ENCODE measurements at regions not wholly inside any gene's neighbourhood (a gene's known extent, or its start where the extent isn't known, plus 50 kb on each side); places are given as distances from the start of the nearest gene placed in this dataset.

DNA sequence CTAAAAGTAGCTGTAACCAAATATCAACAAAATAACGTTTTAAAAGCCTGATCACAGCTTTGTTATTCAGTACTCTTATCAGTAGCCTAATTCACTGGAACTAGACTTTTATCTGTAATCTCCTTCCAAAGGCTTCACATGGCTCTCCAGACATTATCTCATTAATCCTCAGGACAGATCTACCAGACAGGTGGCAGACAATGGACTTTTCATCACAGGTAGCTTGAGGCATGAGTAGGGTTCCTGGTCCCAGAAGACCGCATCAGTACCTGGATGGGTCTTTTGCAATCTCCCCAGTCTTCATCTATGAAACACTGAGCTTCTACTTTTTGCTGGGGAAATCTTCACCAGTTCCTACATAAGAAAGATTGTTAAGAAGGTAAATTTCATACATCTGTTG is 132.2 kb upstream of the FOXD3 start:
- no peak for DNase-seq (ENCODE audit: low spot score)
- Histone ChIP-seq H3K4me1 (ENCODE audit: insufficient read depth) (peaks cover 44% of the 10 kb centered on the region), H3K9me2 (ENCODE audit: insufficient read depth) (no peaks in the 10 kb centered on the region), H3K79me2 (replicated peaks; ENCODE audit: insufficient read depth) (no peaks in the 10 kb centered on the region), H3F3A (replicated peaks; ENCODE audit: low read depth) (no peaks in the 10 kb centered on the region), H3K27me3 (ENCODE audit: insufficient read depth) (peaks cover 6% of the 10 kb centered on the region; the same call in 1 of the 2 replicates), H3K36me3 (ENCODE audit: insufficient read depth) (no peaks in the 10 kb centered on the region), H2AFZ (no peak overlapping the region), H3K27ac (ENCODE audit: low read depth) (peak overlapping the region; percentile 6; the same call in 1 of the 2 replicates), H3K4me3 (no peak overlapping the region), H4K20me1 (replicated peaks; ENCODE audit: insufficient read depth) (no peaks in the 10 kb centered on the region), H3K4me2 (peak overlapping the region; percentile 17)
- peak overlapping the region; percentile 25 for H3K27ac Mint-ChIP-seq
- ATAC-seq = peak; percentile 30
- no peaks in the 10 kb centered on the region for H3K36me3 Mint-ChIP-seq (ENCODE audit: low read depth)
- TF ChIP-seq, protein P1, sequence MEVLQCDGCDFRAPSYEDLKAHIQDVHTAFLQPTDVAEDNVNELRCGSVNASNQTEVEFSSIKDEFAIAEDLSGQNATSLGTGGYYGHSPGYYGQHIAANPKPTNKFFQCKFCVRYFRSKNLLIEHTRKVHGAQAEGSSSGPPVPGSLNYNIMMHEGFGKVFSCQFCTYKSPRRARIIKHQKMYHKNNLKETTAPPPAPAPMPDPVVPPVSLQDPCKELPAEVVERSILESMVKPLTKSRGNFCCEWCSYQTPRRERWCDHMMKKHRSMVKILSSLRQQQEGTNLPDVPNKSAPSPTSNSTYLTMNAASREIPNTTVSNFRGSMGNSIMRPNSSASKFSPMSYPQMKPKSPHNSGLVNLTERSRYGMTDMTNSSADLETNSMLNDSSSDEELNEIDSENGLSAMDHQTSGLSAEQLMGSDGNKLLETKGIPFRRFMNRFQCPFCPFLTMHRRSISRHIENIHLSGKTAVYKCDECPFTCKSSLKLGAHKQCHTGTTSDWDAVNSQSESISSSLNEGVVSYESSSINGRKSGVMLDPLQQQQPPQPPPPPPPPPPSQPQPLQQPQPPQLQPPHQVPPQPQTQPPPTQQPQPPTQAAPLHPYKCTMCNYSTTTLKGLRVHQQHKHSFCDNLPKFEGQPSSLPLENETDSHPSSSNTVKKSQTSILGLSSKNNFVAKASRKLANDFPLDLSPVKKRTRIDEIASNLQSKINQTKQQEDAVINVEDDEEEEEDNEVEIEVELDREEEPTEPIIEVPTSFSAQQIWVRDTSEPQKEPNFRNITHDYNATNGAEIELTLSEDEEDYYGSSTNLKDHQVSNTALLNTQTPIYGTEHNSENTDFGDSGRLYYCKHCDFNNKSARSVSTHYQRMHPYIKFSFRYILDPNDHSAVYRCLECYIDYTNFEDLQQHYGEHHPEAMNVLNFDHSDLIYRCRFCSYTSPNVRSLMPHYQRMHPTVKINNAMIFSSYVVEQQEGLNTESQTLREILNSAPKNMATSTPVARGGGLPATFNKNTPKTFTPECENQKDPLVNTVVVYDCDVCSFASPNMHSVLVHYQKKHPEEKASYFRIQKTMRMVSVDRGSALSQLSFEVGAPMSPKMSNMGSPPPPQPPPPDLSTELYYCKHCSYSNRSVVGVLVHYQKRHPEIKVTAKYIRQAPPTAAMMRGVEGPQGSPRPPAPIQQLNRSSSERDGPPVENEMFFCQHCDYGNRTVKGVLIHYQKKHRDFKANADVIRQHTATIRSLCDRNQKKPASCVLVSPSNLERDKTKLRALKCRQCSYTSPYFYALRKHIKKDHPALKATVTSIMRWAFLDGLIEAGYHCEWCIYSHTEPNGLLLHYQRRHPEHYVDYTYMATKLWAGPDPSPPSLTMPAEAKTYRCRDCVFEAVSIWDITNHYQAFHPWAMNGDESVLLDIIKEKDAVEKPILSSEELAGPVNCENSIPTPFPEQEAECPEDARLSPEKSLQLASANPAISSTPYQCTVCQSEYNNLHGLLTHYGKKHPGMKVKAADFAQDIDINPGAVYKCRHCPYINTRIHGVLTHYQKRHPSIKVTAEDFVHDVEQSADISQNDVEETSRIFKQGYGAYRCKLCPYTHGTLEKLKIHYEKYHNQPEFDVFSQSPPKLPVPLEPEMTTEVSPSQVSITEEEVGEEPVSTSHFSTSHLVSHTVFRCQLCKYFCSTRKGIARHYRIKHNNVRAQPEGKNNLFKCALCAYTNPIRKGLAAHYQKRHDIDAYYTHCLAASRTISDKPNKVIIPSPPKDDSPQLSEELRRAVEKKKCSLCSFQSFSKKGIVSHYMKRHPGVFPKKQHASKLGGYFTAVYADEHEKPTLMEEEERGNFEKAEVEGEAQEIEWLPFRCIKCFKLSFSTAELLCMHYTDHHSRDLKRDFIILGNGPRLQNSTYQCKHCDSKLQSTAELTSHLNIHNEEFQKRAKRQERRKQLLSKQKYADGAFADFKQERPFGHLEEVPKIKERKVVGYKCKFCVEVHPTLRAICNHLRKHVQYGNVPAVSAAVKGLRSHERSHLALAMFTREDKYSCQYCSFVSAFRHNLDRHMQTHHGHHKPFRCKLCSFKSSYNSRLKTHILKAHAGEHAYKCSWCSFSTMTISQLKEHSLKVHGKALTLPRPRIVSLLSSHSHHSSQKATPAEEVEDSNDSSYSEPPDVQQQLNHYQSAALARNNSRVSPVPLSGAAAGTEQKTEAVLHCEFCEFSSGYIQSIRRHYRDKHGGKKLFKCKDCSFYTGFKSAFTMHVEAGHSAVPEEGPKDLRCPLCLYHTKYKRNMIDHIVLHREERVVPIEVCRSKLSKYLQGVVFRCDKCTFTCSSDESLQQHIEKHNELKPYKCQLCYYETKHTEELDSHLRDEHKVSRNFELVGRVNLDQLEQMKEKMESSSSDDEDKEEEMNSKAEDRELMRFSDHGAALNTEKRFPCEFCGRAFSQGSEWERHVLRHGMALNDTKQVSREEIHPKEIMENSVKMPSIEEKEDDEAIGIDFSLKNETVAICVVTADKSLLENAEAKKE (CRISPR knock-in tag; IDR thresholded peaks at IDR 0.05) = peak; percentile 80
- no peak for TF ChIP-seq ZNF114 (CRISPR knock-in tag; IDR thresholded peaks at IDR 0.05)
- peaks cover 8% of the 10 kb centered on the region for H3K27me3 Mint-ChIP-seq (ENCODE audit: insufficient read depth, low read depth, poor library complexity)
- no peaks in the 10 kb centered on the region for H3K9me3 Mint-ChIP-seq
- H3K4me3 Mint-ChIP-seq = no peak overlapping the region
- peaks cover 44% of the 10 kb centered on the region for H3K4me1 Mint-ChIP-seq

DNA sequence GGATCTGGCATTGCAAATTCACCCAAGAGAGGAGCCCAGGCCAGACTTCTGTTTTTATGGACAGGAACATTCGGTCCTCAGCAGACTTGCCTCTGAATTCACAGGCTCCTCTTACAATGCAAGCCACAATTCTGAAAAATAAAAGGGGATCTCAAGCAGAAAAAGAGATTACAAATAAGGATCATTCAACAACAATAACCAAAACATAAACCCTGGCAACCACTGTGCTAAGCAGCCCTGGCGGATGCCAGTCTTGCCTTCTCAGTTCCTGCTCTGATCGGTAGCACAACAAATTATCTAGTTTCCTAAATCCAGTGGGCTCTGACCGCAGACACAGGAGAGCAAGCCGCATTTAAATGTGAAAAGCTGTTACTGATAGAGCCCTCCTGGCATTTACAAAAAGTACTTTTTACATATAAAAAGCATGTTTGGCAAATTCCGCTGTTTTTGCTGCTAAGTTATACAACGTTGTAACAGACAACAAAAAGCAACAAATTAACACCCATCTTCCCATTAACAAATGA is 123.4 kb upstream of the FOXD3 start:
- Histone ChIP-seq H3K9me2 (ENCODE audit: insufficient read depth) (no peaks in the 10 kb centered on the region), H3K79me2 (replicated peaks; ENCODE audit: insufficient read depth) (no peaks in the 10 kb centered on the region), H3K27me3 (ENCODE audit: insufficient read depth) (peaks cover 77% of the 10 kb centered on the region), H3K36me3 (ENCODE audit: insufficient read depth) (peaks cover 4% of the 10 kb centered on the region; the same call in 1 of the 2 replicates), H2AFZ (no peak overlapping the region), H3K4me1 (ENCODE audit: insufficient read depth) (peaks cover 40% of the 10 kb centered on the region), H3F3A (replicated peaks; ENCODE audit: low read depth) (peaks cover 9% of the 10 kb centered on the region; the same call in 1 of the 2 replicates), H4K20me1 (replicated peaks; ENCODE audit: insufficient read depth) (no peaks in the 10 kb centered on the region), H3K4me3 (peak overlapping the region; percentile 33), H3K4me2 (peak overlapping the region; percentile 60), H3K27ac (ENCODE audit: low read depth) (no peak overlapping the region)
- DNase-seq (ENCODE audit: low spot score) = peak; percentile 76
- peaks cover 47% of the 10 kb centered on the region for H3K27me3 Mint-ChIP-seq (ENCODE audit: insufficient read depth, low read depth, poor library complexity)
- peak; percentile 93 for ATAC-seq
- TF ChIP-seq EZH2phosphoT487 (IDR thresholded peaks at IDR 0.05; ENCODE audit: unreplicated experiment) (no peak), JUNB (IDR thresholded peaks at IDR 0.05; ENCODE audit: unreplicated experiment) (no peak), POLR2AphosphoS5 (IDR thresholded peaks at IDR 0.05; ENCODE audit: low read depth) (peak; percentile 33; the same call in 1 of the 2 replicates), ZNF114 (CRISPR knock-in tag; IDR thresholded peaks at IDR 0.05) (no peak), NANOG (IDR thresholded peaks at IDR 0.05; ENCODE audit: borderline replicate concordance) (peak; percentile 59; the same call in 1 of the 2 replicates)
- TF ChIP-seq, protein P2, sequence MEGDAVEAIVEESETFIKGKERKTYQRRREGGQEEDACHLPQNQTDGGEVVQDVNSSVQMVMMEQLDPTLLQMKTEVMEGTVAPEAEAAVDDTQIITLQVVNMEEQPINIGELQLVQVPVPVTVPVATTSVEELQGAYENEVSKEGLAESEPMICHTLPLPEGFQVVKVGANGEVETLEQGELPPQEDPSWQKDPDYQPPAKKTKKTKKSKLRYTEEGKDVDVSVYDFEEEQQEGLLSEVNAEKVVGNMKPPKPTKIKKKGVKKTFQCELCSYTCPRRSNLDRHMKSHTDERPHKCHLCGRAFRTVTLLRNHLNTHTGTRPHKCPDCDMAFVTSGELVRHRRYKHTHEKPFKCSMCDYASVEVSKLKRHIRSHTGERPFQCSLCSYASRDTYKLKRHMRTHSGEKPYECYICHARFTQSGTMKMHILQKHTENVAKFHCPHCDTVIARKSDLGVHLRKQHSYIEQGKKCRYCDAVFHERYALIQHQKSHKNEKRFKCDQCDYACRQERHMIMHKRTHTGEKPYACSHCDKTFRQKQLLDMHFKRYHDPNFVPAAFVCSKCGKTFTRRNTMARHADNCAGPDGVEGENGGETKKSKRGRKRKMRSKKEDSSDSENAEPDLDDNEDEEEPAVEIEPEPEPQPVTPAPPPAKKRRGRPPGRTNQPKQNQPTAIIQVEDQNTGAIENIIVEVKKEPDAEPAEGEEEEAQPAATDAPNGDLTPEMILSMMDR (conservative IDR thresholded peaks at IDR 0.05; ENCODE audit: low read depth in 2 of 2) = no peak
- peaks cover 10% of the 10 kb centered on the region for H3K36me3 Mint-ChIP-seq (ENCODE audit: low read depth)
- peak overlapping the region; percentile 48 for H3K4me3 Mint-ChIP-seq
- H3K27ac Mint-ChIP-seq = no peak overlapping the region
- H3K4me1 Mint-ChIP-seq = peaks cover 38% of the 10 kb centered on the region
- peaks cover 10% of the 10 kb centered on the region for H3K9me3 Mint-ChIP-seq
